GM10248 (cell line): ENCODE measurements at regions not wholly inside any gene's neighbourhood (a gene's known extent, or its start where the extent isn't known, plus 50 kb on each side); places are given as distances from the start of the nearest gene placed in this dataset.

Experiments
- CTCF ChIA-PET: fragments of 300-600 bp; sonication (Branson Sonifier 250); formaldehyde crosslinking; extraction: SDS; loops from one replicate; lab custom pipeline; 2021; ENCODE audit warnings: antibody characterized with exemption; lab: Yijun Ruan, JAX
- POLR2A ChIA-PET: fragments of 350-650 bp; sonication (Branson Sonifier 250); formaldehyde crosslinking; extraction: SDS; loops from one replicate; lab custom pipeline; 2020; ENCODE audit warnings: antibody characterized with exemption; lab: Yijun Ruan, JAX
- DNase-seq: peaks from one replicate; pipeline ENCODE4 v3.0.0; 2012; ENCODE audit errors: extremely low spot score
- TF ChIP-seq, protein P1 (sequence below): IDR thresholded peaks from 2 replicates; pipeline ENCODE4 v1.5.1; 2012; ENCODE audit warnings: mild to moderate bottlenecking, low read depth; ENCODE audit errors: extremely low read depth, missing control alignments, control extremely low read depth

GRCh38 chr4:20592663-20593062, 107.6 kb upstream of the PACRGL start:
- POLR2A ChIA-PET: no interaction called here
- CTCF ChIA-PET: interaction anchor here (0.8 to 1.5 kb wide), 4 partner anchors 15 to 92 kb away, joined by 3 read pairs; no protein-coding TSS in a partner anchor
- TF ChIP-seq, protein P1, sequence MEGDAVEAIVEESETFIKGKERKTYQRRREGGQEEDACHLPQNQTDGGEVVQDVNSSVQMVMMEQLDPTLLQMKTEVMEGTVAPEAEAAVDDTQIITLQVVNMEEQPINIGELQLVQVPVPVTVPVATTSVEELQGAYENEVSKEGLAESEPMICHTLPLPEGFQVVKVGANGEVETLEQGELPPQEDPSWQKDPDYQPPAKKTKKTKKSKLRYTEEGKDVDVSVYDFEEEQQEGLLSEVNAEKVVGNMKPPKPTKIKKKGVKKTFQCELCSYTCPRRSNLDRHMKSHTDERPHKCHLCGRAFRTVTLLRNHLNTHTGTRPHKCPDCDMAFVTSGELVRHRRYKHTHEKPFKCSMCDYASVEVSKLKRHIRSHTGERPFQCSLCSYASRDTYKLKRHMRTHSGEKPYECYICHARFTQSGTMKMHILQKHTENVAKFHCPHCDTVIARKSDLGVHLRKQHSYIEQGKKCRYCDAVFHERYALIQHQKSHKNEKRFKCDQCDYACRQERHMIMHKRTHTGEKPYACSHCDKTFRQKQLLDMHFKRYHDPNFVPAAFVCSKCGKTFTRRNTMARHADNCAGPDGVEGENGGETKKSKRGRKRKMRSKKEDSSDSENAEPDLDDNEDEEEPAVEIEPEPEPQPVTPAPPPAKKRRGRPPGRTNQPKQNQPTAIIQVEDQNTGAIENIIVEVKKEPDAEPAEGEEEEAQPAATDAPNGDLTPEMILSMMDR: no peak
- no peak for DNase-seq

DNA sequence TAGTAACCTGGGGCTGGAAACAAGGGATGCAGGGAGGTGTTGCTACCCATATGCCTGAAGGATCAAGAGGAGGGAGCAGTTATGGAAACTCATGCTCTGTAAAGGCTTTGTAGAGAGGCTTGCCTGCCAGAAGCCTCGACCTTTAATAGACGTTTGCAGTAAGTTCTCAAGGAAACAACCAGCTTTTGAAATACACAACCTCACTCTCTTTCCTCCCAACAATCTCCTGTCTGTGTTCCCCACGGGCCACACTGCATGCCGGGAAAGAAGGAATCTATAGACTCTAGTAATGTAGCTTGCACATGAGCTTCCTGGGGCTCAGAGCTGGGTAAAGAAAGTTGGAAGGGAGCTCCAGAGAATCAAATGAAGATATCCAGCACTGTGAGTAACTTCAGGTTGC, 101.6 kb upstream of the PACRGL start:
- ChIA-PET CTCF (no interaction called here), POLR2A (no interaction called here)
- TF ChIP-seq, protein P1: no peak

GRCh38 chr4:20603671-20604313, 96.5 kb upstream of the PACRGL start:
- POLR2A ChIA-PET: no interaction called here
- TF ChIP-seq, protein P1: no peak
- DNase-seq: no peak
- CTCF ChIA-PET: interaction anchor here (2.2 kb wide), 1 partner anchor 10 kb away, joined by 6 read pairs; no protein-coding TSS in a partner anchor

More for the DNA sequence above, 101.6 kb upstream of the PACRGL start:
- DNase-seq: no peak

- CTCF ChIA-PET: no interaction called here
These were observed 87.9 kb upstream of the PACRGL start for GRCh38 chr4:20612313-20612712.

GRCh38 chr4:20614816-20615215, 85.4 kb upstream of the PACRGL start:
- DNase-seq: no peak
- ChIA-PET CTCF (interaction anchor here (1.0 to 2.0 kb wide), 2 partner anchors 10 to 13 kb away, joined by 3 to 6 read pairs; no protein-coding TSS in a partner anchor), POLR2A (no interaction called here)
- TF ChIP-seq, protein P1: no peak

More at GRCh38 chr4:20612313-20612712, 87.9 kb upstream of the PACRGL start:
- DNase-seq: no peak
- POLR2A ChIA-PET: no interaction called here
- TF ChIP-seq, protein P1: no peak

DNA sequence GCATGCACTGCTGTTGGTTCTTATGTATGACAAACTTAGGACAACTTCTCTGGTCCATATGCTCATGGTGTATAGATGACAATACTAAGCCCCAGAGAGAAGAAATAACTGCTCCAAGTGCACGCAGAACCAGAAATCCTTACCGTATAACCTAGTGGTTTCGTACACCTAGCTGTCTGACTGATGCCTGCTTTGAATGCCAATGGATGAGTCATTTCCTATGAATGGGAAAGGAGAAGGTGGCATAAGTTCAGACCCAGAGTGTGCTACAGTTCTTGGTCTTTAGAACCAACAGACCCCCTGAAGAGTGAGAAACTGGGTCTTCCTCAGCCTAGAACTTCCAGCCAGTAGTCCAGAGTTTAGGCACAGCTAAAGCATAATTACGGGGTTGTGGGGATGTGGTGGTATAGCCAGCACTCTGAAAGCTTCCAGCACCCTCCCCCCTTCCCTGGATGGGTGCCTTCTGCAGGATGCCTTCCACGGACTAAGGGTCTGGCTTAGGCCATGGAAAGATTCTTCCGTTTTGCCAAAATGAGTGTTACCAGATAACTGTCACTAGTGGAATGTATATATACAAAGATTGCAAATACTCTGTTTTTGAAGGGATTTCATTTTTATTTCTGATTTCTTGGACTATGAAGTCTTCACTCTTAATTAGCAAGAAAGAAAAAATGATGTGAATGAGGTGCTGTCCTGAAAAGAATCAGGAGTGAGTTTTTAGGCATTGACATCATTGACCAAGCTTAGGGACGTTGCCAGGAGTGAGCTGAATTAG, 84.6 kb upstream of the PACRGL start:
- no peak for DNase-seq
- POLR2A ChIA-PET: no interaction called here
- CTCF ChIA-PET: interaction anchor here (1.0 kb wide), 1 partner anchor 21 kb away, joined by 3 read pairs; no protein-coding TSS in a partner anchor
- TF ChIP-seq, protein P1: no peak
